ENCODE measurements at regions not wholly inside any gene's neighbourhood (a gene's known extent, or its start where the extent isn't known, plus 50 kb on each side); places are given as distances from the start of the nearest gene placed in this dataset.

DNA sequence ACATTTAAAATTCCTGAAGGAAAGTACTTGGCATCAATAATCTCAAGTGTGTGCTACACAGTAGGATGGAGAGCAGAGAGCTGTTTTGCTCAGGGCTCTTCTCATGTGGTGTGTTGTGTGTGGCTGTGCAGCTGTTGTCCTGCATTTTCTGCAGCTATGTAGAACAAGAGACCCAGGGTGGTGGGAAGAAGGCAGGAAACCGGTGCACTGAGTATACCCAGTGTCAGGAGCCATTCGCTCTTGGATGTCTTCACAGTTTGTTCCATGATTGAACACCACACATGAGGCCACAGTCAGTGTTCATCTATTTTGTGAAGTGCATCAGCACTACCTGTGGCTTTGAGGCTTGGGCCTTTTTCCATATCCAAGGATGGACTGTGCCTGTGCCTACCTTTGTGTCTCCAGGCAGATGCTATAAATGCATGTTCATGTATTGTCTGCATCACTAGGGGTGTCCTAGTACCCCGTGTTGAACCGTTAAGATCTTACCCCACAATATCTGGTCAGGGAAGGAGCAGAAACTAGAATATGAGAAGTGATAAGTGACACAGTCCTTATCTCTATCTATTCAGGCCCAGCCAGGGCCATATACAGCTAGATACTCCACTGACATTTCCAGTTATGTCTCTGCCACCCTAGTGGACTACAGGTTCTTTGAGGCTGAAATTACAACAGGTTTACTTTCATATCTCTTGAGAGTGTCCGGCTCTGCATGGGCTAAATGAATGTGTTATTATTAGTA lies 194.3 kb downstream of the NR2F2 start:
- no peak for DNase-seq (ENCODE audit: low spot score)

- no peak for DNase-seq (ENCODE audit: low spot score)
Measured at GRCh38 chr15:96535148-96535547, 204.6 kb downstream of the NR2F2 start.

DNA sequence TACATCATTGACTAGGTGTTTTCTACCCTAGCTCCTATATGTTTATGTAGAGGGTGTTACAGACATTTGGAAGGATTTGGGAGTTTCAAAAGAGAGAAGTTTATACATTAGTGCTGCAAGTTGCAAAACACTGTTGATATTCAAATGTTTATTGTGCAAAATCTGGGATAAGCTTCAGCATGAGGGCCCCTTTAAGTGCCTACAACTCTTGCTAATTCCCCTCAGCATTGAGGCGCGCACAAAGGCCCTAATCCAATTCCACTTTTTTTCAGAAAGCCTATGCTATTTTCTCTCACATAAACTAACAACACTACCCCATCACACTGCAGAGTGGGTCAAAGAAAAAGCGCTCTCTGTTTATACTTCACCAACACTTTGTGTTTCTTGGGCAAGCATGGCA lies 208.0 kb downstream of the NR2F2 start:
- no peak for DNase-seq (ENCODE audit: low spot score)

GRCh38 chr15:96540283-96540682 lies 209.8 kb downstream of the NR2F2 start:
- DNase-seq (ENCODE audit: low spot score), result no peak

DNA sequence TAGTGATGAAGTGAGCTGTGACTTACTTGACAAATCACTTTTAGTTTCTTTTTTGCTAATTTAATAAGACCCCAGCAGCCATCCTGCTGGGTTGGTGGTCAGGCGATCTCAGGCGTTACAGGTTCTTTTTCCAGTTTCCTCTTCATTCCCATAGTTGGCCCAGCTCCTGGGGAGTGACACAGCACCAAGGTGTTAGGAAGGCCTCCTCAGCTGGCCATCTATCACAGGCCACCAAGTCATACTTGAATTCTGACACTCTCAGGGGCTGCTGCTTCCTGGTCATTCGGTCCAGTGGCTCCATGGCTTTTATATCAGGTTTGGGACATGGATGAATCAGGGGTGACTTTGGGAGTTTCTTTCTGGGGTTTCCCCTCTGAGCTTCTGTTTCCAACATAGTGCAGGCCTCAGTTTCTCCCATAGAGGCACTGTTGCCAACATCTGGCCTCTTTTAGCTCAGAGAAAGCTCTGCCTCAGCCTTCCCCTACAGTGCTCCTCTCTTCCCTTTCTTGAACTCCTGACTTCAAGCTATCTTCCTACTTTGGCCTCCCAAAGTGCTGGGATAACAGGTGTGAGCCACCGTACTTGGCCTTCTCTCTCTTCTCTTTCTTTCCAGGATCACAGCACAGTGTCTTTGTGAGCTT lies 211.8 kb downstream of the NR2F2 start:
- DNase-seq (ENCODE audit: low spot score), result no peak

- DNase-seq (ENCODE audit: low spot score), result no peak
Measured at GRCh38 chr15:96544162-96544756, 213.8 kb downstream of the NR2F2 start.

DNA sequence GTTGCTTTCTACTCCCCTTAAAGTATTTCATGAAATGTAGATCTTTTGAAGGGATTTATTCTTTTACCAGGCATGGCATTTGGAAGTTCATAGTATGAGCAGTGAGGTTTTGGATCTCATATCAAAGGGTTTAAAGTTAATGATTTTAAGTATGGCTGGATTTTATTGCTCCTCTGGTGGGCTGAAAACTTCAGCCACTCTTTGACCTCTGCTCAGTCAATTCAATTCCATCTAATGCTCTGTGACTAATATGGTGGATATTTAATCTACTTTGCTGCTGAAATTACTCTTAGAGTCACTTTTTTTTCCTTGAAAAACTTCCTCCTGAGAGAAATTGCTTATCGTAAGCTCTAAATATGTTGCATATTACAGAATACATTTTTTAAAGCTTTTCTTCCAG lies 218.6 kb downstream of the NR2F2 start:
- DNase-seq (ENCODE audit: low spot score), result no peak

- no peak for DNase-seq (ENCODE audit: low spot score)
Measured at GRCh38 chr15:96551196-96551595, 220.7 kb downstream of the NR2F2 start.

- DNase-seq (ENCODE audit: low spot score), result no peak
Measured at GRCh38 chr15:96551722-96552121, 221.2 kb downstream of the NR2F2 start.

- no peak for DNase-seq (ENCODE audit: low spot score)
Measured at GRCh38 chr15:96553006-96553405, 222.5 kb downstream of the NR2F2 start.

GRCh38 chr15:96553451-96553850 lies 223.0 kb downstream of the NR2F2 start:
- no peak for DNase-seq (ENCODE audit: low spot score)

DNA sequence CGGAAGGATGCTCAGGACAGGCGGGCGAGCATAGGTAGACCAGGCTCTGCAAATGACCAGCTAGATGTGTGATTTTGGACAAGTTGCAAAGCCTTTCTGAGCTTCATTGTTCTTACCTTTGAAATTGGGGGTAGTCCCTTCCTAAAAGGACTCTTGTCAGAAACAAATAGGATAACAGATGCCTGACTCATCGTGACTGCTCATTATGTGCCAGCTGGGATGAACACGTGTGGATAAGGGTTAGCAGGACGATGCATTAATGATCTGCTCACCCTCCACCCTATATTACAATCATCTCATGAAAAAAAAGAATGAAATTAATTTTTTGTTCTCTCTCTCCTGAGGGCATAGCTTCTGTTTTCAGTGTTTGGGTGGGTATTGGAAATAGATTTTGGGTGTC lies 223.4 kb downstream of the NR2F2 start:
- no peak for DNase-seq (ENCODE audit: low spot score)

- no peak for DNase-seq (ENCODE audit: low spot score)
Measured at GRCh38 chr15:96554541-96554940, 224.0 kb downstream of the NR2F2 start.

DNA sequence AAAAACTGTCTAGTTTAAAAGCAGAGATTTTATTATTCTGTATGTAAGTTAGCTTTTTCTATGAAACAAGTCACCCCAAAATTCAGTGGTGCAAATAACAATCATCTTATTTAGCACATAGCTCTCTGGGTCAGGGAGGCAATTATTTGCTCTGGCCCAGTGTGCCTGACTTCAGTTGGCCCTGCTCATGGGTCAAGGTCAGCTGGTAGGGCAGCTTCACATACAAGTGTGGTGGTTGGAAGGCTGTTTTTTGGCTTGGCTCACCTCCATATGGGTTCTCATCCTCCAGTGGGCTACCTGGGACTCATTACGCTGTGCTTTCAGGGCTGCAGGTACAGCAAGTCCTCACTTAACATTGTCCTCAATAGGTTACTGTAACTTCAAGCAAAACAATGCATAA lies 228.6 kb downstream of the NR2F2 start:
- no peak for DNase-seq (ENCODE audit: low spot score)

DNA sequence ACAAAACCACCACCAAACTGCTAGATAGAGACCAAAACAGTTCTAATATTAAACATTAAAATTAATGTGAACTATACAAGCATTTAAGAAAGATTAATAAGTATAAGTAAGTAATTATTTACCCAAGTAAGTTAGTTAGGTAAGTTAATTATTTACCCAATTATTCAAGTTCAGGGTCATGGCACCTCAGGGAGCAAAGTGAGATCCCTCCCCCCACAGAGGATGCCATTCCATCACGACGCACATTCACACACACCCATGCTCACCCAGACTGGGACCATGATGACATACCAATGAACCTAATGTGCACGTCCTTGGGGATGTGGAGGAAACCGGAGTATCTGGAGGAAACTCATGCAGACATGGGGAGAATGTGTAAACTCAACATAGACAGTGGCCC lies 229.1 kb downstream of the NR2F2 start:
- no peak for DNase-seq (ENCODE audit: low spot score)

GRCh38 chr15:96560246-96560895 lies 229.9 kb downstream of the NR2F2 start:
- no peak for DNase-seq (ENCODE audit: low spot score)

DNA sequence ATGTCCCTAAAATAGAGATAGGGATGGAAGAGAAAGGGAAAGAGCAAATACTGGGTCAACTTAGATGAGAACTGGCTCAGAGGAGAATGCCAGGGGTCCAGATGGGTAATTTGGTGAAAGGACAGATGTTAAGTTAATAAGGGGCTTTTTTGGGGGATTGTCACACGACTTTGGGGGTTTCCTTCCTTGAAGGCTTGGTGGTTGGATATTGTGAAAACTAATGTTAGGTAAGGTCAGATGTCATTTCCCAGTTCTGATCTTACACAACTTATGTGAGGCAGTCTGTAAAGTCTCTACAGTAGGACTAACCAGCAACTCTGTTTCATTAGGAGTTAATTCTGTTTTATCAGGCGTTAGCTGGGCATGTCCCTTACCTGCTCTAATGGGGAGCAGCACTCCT lies 231.1 kb downstream of the NR2F2 start:
- no peak for DNase-seq (ENCODE audit: low spot score)

DNA sequence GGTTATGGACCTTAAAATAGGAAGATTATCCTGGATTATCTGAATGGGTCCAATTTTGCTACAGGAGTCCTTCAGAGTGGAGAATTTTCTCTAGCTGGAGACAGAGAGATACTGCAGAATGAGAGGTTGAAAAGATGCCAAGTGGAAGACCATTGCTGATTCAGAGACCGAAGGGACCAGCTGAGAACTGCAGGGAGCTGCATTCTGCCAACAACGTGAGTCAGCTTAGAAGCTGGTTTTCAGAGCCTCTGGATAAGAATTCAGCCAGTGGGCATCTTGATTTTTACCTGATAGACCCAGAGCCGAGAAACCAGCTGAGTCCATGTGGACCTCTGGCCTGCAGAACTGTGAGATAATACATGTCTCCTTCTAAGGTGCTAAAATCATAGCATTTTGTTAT lies 234.0 kb downstream of the NR2F2 start:
- no peak for DNase-seq (ENCODE audit: low spot score)

DNA sequence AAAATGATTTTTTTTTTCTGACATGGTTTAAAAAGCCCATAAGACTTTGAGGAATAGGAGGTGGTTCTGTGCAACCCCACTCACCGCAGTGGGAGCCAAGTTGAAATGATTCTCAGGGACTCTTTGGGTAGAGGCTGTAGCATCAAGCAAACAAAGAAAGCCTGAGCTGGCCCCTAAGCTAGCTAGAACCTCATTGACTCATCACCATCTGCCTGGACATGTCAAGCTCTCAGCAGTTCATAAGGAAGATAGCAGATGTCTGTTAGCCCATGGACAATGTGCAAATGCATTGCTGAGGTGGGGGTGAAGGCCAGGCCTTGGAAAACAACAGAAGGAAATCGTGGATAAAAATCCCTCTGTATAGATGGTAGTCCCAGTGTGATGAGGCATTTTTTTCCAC lies 234.8 kb downstream of the NR2F2 start:
- no peak for DNase-seq (ENCODE audit: low spot score)

DNA sequence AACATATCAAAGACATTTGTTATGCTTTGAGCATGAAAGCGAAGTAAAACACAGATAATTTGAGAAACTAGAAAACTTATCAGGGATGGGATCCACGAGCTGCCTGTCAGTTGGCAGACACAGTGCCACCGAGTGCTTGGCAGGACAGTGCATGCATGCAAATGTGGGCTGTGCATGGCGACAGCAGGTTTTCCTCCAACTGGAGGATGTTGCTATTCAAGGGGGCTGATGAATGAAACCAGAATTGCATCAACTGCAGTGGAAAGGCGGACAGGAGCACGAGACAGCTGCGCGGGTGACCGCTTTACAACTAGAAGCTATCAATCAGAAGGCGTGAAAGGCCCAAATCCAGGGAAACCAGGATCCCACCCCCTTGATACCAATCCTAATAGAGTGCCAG lies 244.3 kb downstream of the NR2F2 start:
- DNase-seq (ENCODE audit: low spot score), result no peak

- DNase-seq (ENCODE audit: low spot score), result no peak
Measured at GRCh38 chr15:96576596-96576995, 246.1 kb downstream of the NR2F2 start.

DNA sequence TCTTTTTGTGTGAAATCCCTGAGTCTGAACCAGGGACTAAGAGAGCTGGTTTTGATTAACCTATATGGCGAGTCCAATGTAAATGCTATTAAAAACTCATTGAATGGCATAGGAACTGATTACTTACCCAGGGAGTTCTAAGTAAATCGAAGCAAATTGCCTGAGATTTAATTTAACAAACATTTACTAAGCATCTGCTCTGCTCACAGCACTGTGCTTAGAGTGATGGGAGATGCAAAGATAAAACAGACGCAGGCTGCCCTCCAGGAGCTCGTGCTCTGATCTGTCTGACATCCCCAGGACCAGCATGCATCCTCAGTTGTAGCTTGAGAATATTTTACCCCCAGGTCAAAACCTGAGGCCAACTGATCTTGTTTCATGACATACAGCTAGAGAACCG lies 247.9 kb downstream of the NR2F2 start:
- DNase-seq (ENCODE audit: low spot score), result no peak

DNA sequence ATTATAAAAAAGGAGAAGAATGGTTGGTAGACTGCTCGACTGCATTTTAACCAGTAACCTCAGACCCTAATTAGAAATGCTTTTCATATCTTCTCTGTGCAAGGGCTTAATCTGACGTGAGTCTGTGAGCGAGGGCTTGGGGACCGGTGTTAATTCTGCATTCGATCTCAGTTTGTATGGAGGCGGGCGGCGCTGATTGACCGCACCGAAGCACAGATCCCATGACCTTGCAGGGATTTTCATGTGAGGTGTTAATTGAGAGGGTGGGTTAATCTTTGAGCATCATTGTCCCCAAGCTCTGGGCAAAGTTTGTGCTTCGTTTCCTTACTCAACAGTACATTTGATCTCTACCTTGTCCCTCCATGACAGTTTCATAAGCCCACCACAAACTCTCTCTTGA lies 250.9 kb downstream of the NR2F2 start:
- DNase-seq (ENCODE audit: low spot score), result no peak

All from cerebellar cortex (tissue), 1 donor.